Brain microvascular endothelial cell (primary cell): ENCODE measurements at regions not wholly inside any gene's neighbourhood (a gene's known extent, or its start where the extent isn't known, plus 50 kb on each side); places are given as distances from the start of the nearest gene placed in this dataset.
"Not testable (repeated sequence)": the region's sequence is repeated elsewhere in the genome, so short reads cannot be mapped to it uniquely, and the experiment has no call there.

Experiments
- DNase-seq: peaks from one replicate; pipeline ENCODE4 v3.0.0-alpha.2; 2020
- H3K27ac ChIP-seq: fragments of 250-450 bp; sonication (Bioruptor Pico); 2 replicates; pipeline ENCODE4 v1.5.1; 2020; ENCODE audit warnings: mild to moderate bottlenecking, moderate library complexity
- H3K27me3 ChIP-seq: fragments of 250-450 bp; sonication (Bioruptor Pico); replicated peaks from 2 replicates; pipeline ENCODE4 v1.5.1; 2020; ENCODE audit warnings: mild to moderate bottlenecking
- H3K36me3 ChIP-seq: fragments of 250-450 bp; sonication (Bioruptor Pico); replicated peaks from 2 replicates; pipeline ENCODE4 v1.5.1; 2020; ENCODE audit warnings: mild to moderate bottlenecking
- H3K4me3 ChIP-seq: 2 replicates; pipeline ENCODE4 v1.5.1; 2011; ENCODE audit warnings: low read depth, mild to moderate bottlenecking, control low read depth, low read length, moderate library complexity
- in situ Hi-C: cut with HindIII; loops from 2 replicates; pipeline ENCODE4 v1.10.0; 2017; ENCODE audit warnings: low sequenced_read_pairs, low pct_ligation_motif_present
- TF ChIP-seq, protein P1 (sequence below): IDR thresholded peaks from 2 replicates; pipeline ENCODE4 v1.5.1; 2011; ENCODE audit warnings: low read depth, mild to moderate bottlenecking, moderate library complexity, low read length, control low read depth, inconsistent platforms; ENCODE audit errors: missing control alignments

DNA sequence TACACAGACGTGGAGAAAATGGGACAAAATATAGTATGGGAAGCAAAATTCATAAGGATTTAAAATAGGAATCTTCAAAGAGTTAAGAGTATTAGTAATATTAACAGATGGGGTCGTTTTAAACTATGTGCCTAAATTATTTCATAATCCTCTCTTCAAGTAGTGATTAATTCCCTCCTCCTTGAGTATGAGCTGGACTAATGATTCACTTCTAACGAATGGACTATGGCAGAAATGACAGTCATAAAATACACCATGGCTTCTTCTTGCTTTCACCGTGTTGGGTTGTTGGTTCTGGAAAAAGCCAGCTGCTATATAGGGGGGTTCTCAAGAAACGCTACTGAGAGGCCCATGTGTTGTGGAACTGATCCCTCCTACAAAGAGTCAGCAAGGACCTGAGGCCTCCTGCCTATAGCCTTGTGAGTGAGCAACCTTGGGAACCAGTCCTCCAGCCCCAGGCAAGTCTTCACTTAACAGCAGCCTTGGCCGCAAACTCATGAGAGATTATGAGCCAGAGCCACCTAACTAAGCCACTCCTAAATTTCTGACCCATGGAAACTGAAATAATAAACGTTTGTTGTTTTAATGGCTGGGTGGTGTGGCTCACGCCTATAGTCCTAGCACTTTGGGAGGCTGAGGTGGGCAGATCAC lies 64.8 kb upstream of the ABHD2 start:
- in situ Hi-C loops = loop anchor here (25.0 kb wide), 1 partner anchor 111 kb away; the partner anchor contains the start of gene MFGE8
- TF ChIP-seq, protein P1, sequence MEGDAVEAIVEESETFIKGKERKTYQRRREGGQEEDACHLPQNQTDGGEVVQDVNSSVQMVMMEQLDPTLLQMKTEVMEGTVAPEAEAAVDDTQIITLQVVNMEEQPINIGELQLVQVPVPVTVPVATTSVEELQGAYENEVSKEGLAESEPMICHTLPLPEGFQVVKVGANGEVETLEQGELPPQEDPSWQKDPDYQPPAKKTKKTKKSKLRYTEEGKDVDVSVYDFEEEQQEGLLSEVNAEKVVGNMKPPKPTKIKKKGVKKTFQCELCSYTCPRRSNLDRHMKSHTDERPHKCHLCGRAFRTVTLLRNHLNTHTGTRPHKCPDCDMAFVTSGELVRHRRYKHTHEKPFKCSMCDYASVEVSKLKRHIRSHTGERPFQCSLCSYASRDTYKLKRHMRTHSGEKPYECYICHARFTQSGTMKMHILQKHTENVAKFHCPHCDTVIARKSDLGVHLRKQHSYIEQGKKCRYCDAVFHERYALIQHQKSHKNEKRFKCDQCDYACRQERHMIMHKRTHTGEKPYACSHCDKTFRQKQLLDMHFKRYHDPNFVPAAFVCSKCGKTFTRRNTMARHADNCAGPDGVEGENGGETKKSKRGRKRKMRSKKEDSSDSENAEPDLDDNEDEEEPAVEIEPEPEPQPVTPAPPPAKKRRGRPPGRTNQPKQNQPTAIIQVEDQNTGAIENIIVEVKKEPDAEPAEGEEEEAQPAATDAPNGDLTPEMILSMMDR = no peak
- H3K36me3 ChIP-seq = no peaks in the 10 kb centered on the region
- no peak overlapping the region for H3K4me3 ChIP-seq
- H3K27me3 ChIP-seq = no peaks in the 10 kb centered on the region
- DNase-seq = no peak
- no peak overlapping the region for H3K27ac ChIP-seq

DNA sequence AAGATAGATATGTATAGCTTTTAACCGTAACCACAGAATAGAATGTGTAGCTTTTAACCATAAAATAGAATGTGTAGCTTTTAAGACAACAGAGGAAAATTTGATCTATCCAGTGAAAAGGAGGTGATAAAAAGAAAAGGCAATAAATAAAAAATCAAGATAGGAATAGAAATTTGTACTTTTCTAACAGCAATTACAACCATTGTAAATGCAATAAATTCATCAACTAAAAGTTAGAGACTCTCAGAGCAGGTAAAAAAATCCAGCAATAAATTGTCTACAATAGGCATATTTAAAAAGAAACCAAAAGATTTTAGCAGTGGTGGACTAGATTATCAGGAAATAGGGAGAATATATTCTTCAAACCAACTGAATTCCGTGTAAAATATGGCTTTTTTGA lies 63.8 kb upstream of the ABHD2 start:
- no peak for DNase-seq
- TF ChIP-seq, protein P1 = no peak
- Histone ChIP-seq H3K27ac (no peak overlapping the region), H3K27me3 (no peaks in the 10 kb centered on the region), H3K36me3 (no peaks in the 10 kb centered on the region), H3K4me3 (no peak overlapping the region)
- in situ Hi-C loops = loop anchor here (25.0 kb wide), 1 partner anchor 112 kb away; the partner anchor contains the start of gene MFGE8

DNA sequence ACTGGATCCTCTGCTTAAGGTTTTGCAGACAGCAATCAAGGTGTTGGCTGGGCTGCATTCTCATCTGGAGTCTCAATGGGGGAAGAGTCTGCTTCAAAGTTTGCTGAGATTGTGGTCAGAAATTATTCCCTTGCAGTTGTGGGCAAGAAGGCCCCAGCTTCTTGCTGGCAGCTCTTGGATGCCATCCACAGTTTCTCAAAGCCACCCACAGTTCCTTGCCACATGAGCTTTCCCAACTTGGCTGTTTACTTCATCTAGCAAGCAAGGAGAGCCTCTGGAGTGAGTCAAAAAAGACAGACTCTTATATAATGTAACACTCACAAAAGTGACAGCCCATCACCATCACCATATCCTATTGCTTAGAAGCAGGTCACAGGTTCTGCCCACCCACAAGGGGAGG lies 62.1 kb upstream of the ABHD2 start:
- in situ Hi-C loops = no loop called here
- TF ChIP-seq, protein P1 = no peak
- DNase-seq = no peak
- Histone ChIP-seq H3K27me3 (no peaks in the 10 kb centered on the region), H3K36me3 (no peaks in the 10 kb centered on the region), H3K4me3 (no peak overlapping the region), H3K27ac (no peak overlapping the region)

DNA sequence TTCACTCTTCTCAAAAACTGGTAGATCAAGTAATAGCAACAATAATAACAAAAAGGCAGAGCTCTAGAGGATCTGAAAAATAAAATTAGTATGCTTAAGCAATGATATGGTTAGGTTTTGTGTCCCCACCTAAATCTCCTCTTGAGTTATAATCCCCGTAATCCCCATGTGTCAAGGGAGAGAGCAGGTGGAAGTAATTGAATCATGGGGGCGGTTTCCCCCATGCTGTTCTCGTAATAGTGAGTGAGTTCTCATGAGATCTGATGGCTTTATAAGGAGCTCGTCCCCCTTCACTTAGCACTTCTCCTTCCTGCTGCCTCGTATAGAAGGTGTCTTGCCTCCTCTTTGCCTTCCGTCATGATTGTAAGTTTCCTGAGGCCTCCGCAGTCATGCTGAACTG lies 60.2 kb upstream of the ABHD2 start:
- Histone ChIP-seq H3K4me3 (no peak overlapping the region), H3K27ac (no peak overlapping the region), H3K27me3 (no peaks in the 10 kb centered on the region), H3K36me3 (no peaks in the 10 kb centered on the region)
- in situ Hi-C loops = no loop called here
- no peak for DNase-seq
- TF ChIP-seq, protein P1 = no peak

DNA sequence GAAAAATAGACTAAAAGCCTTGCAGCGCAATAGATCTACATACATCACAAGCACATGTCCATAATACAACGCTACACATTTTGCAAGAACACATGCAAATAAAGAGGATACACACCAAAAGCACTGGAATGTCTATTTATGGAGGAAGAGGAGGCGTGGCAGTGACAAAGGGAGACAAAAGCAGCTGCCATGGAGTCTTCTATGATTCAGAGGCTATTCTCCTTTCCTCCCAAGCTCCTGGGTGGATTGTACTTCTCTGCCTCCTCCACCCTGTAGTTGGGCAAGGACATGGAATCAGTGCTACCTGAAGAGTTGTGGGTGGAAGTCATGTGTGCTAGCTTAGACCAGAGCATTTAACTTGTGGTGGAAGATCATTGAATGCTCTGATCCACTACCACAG lies 57.9 kb upstream of the ABHD2 start:
- H3K4me3 ChIP-seq = no peak overlapping the region
- no peaks in the 10 kb centered on the region for H3K36me3 ChIP-seq
- no peak for DNase-seq
- TF ChIP-seq, protein P1 = no peak
- no peak overlapping the region for H3K27ac ChIP-seq
- H3K27me3 ChIP-seq = no peaks in the 10 kb centered on the region
- in situ Hi-C loops = no loop called here

DNA sequence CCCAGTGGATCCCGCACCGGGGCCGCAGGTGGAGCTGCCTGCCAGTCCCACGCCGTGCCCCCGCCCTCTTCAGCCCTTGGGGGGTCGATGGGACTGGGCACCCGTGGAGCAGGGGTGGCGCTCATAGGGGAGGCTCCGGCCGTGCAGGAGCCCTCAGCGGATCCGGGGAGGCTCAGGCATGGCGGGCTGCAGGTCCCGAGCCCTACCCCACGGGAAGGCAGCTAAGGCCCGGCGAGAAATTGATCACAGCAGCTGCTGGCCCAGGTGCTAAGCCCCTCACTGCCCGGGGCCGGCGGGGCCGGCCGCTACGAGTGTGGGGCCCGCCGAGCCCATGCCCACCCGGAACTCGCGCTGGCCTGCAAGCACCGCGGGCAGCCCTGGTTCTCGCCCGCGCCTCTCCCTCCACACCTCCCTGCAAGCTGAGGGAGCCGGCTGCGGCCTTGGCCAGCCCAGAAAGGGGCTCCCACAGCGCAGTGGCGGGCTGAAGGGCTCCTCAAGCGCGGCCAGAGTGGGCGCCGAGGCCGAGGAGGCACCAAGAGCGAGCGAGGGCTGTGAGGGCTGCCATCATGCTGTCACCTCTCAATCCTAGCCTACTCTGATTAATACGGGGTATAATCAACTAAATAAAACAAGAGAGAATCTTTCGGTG lies 56.5 kb upstream of the ABHD2 start:
- DNase-seq, H3K4me3 ChIP-seq, in situ Hi-C loops, H3K36me3 ChIP-seq, H3K27ac ChIP-seq, H3K27me3 ChIP-seq: not testable (repeated sequence)
